Cardiac muscle cell (in vitro differentiated cells and primary cell): ENCODE measurements at regions not wholly inside any gene's neighbourhood (a gene's known extent, or its start where the extent isn't known, plus 50 kb on each side); places are given as distances from the start of the nearest gene placed in this dataset.
"Not testable (repeated sequence)": the region's sequence is repeated elsewhere in the genome, so short reads cannot be mapped to it uniquely, and the experiment has no call there.

ENCODE experiments used
- DNase-seq, 2 donors: peaks; one replicate each; pipeline versions ENCODE4 v3.0.0 to v3.0.0-alpha.2; 2010 to 2017; ENCODE audit warnings: low read depth in 1 of 2, low spot score in 1 of 2
- H3K27ac ChIP-seq: fragments of 200-600 bp; sonication (generic); 2 replicates; pipeline ENCODE4 v1.5.1; 2016
- H3K27me3 ChIP-seq: fragments of 200-600 bp; sonication (generic); 2 replicates; pipeline ENCODE4 v1.6.0; 2016; ENCODE audit warnings: control low read depth
- H3K36me3 ChIP-seq: fragments of 200-600 bp; sonication (generic); 2 replicates; pipeline ENCODE4 v1.5.1; 2016; ENCODE audit warnings: control low read depth
- H3K4me1 ChIP-seq: fragments of 200-600 bp; sonication (generic); 2 replicates; pipeline ENCODE4 v1.8.1; 2017; ENCODE audit warnings: low read depth, mild to moderate bottlenecking, mixed run types
- H3K4me3 ChIP-seq: fragments of 200-600 bp; sonication (generic); 2 replicates; pipeline ENCODE4 v1.5.1; 2016; ENCODE audit warnings: mild to moderate bottlenecking
- H3K9me3 ChIP-seq: fragments of 200-600 bp; sonication (generic); 2 replicates; pipeline ENCODE4 v1.5.1; 2017; ENCODE audit warnings: low read depth, mild to moderate bottlenecking, control low read depth
- TF ChIP-seq, protein P1 (sequence below): IDR thresholded peaks from 2 replicates; pipeline ENCODE4 v1.5.1; 2012; ENCODE audit warnings: low read depth, mild to moderate bottlenecking, low read length

- no peaks in the 10 kb centered on the region for H3K9me3 ChIP-seq
- H3K27me3 ChIP-seq = peaks cover 24% of the 10 kb centered on the region
- H3K27ac ChIP-seq = no peak overlapping the region
- no peaks in the 10 kb centered on the region for H3K4me1 ChIP-seq
- H3K4me3 ChIP-seq = no peak overlapping the region
- TF ChIP-seq, protein P1, sequence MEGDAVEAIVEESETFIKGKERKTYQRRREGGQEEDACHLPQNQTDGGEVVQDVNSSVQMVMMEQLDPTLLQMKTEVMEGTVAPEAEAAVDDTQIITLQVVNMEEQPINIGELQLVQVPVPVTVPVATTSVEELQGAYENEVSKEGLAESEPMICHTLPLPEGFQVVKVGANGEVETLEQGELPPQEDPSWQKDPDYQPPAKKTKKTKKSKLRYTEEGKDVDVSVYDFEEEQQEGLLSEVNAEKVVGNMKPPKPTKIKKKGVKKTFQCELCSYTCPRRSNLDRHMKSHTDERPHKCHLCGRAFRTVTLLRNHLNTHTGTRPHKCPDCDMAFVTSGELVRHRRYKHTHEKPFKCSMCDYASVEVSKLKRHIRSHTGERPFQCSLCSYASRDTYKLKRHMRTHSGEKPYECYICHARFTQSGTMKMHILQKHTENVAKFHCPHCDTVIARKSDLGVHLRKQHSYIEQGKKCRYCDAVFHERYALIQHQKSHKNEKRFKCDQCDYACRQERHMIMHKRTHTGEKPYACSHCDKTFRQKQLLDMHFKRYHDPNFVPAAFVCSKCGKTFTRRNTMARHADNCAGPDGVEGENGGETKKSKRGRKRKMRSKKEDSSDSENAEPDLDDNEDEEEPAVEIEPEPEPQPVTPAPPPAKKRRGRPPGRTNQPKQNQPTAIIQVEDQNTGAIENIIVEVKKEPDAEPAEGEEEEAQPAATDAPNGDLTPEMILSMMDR = no peak
- no peaks in the 10 kb centered on the region for H3K36me3 ChIP-seq
- no peak for DNase-seq
Observed at GRCh38 chr12:67086116-67086515, 183.0 kb upstream of the CAND1 start.

DNA sequence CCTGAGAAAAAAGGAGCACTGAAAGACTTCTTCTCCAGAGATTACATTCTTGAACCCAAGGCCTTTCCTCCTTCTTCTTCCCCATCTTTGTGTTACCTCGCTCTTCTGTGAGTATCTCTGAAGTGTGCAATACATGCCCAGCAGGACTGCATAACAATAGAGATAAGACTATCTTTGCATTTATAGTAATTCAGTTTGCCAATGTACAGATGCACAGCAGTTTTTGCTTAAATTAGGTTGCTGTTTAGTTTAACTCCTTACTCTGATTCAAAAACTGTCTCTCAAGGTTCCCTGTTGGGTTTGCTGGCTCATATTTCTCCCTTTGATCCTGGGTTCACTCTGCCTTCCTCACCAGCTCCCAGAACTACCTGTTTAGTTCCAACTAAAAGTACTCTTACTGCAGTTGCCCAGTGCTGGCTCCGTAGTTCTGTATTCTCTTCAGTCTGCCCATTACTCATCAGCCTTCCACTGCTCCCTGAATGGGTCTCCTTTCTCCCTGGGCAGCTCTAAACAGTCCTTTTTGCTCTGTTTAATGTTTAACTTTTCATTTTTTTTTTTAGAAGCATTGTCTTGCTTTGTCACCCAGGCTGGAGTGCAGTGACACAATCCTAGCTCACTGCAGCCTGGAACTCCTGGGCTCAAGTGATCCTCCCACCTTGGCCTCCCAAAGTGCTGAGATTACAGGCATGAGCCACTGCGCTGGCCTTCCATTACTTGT is 180.6 kb upstream of the CAND1 start:
- peaks cover 23% of the 10 kb centered on the region for H3K27me3 ChIP-seq
- TF ChIP-seq, protein P1 = no peak
- no peaks in the 10 kb centered on the region for H3K4me1 ChIP-seq
- DNase-seq = no peak
- no peak overlapping the region for H3K4me3 ChIP-seq
- no peak overlapping the region for H3K27ac ChIP-seq
- no peaks in the 10 kb centered on the region for H3K9me3 ChIP-seq
- H3K36me3 ChIP-seq = no peaks in the 10 kb centered on the region

GRCh38 chr12:67091204-67091603 is 178.0 kb upstream of the CAND1 start:
- TF ChIP-seq, protein P1 = no peak
- no peak for DNase-seq
- Histone ChIP-seq H3K36me3 (no peaks in the 10 kb centered on the region), H3K27me3 (peaks cover 40% of the 10 kb centered on the region), H3K4me1 (no peaks in the 10 kb centered on the region), H3K27ac (no peak overlapping the region), H3K4me3 (no peak overlapping the region), H3K9me3 (no peaks in the 10 kb centered on the region)

GRCh38 chr12:67091678-67092077 is 177.5 kb upstream of the CAND1 start:
- Histone ChIP-seq H3K27ac (no peak overlapping the region), H3K27me3 (peaks cover 44% of the 10 kb centered on the region), H3K36me3 (no peaks in the 10 kb centered on the region), H3K4me1 (no peaks in the 10 kb centered on the region), H3K9me3 (no peaks in the 10 kb centered on the region), H3K4me3 (no peak overlapping the region)
- TF ChIP-seq, protein P1 = no peak
- DNase-seq = no peak

DNA sequence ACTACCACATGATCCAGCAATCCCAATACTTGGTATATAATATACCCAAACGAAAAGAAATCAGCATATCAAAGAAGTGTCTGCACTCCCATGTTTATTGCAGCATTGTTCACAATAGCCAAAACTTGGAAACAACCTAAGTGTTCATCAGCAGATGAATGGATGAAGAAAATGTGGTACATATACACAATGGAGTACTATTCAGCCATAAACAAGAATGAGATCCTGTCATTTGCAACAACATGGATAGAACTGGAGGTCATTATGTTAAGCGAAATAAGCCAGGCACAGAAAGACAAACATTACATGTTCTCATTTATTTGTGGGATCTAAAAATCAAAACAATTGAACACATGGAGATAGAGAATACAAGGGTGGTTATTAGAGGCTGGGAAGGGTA is 176.2 kb upstream of the CAND1 start:
- not testable (repeated sequence) for H3K4me1 ChIP-seq, H3K9me3 ChIP-seq, DNase-seq, H3K4me3 ChIP-seq, H3K36me3 ChIP-seq, H3K27ac ChIP-seq
- H3K27me3 ChIP-seq = peaks cover 56% of the 10 kb centered on the region

DNA sequence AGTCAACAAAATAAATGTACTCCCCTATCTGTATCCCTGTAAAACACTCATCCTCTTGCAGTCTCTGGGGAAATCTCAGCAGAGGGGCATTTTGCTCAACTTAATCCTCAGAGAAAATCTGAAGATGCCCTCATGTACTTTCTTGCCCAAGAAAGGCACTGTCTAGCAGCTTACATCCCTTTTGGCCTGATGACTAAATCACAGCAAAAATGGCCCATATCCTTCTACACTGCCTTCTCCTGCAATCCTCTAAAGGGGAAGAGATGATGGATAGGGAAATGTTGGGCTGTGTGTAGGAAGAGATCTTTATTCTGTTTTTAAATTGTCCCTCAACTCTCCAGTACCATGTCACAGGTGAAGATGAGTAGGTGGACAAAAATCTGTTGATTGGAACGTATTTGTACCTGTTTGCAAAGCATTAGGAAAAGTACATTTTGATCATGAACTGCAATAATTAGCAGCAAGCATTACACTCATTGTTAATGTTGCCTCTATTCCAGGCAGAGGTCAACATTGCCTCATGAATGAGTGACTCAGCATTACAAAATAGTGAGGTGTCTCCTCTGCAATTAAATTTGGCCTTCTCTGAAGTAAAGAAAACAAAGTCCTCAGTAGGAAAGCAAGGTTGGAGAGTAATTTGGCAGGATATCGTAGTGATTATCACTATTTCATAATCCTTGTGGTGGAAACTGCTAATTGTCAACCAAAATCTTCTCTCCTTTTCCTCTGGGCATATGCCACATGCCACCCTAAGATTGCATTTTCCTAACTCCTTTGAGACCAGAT is 172.4 kb upstream of the CAND1 start:
- no peak overlapping the region for H3K27ac ChIP-seq

More for the DNA sequence above, 172.4 kb upstream of the CAND1 start:
- DNase-seq = peak in 1 of 2 donors; percentile 50
- H3K4me3 ChIP-seq = no peak overlapping the region
- H3K27me3 ChIP-seq = peaks cover 45% of the 10 kb centered on the region
- TF ChIP-seq, protein P1 = no peak
- no peaks in the 10 kb centered on the region for H3K9me3 ChIP-seq
- H3K4me1 ChIP-seq = peaks cover 14% of the 10 kb centered on the region
- H3K36me3 ChIP-seq = no peaks in the 10 kb centered on the region
